ENCODE measurements at regions not wholly inside any gene's neighbourhood (a gene's known extent, or its start where the extent isn't known, plus 50 kb on each side); places are given as distances from the start of the nearest gene placed in this dataset.

- TF ChIP-seq CTCF (IDR thresholded peaks at IDR 0.05; ENCODE audit: insufficient read depth, low read length): no peak
- TF ChIP-seq REST (IDR thresholded peaks at IDR 0.05; ENCODE audit: insufficient replicate concordance, low read depth): no peak
- TF ChIP-seq GABPA (IDR thresholded peaks at IDR 0.05; ENCODE audit: low read depth): no peak
- no peak for TF ChIP-seq SPI1 (IDR thresholded peaks at IDR 0.05; ENCODE audit: borderline replicate concordance, low read depth)
These were observed 63.9 kb upstream of the BARHL2 start for GRCh38 chr1:90780981-90781380.

Data from HL-60 (cell line).